Daoy (cell line): ENCODE measurements at regions not wholly inside any gene's neighbourhood (a gene's known extent, or its start where the extent isn't known, plus 50 kb on each side); places are given as distances from the start of the nearest gene placed in this dataset.
"Not testable (repeated sequence)": the region's sequence is repeated elsewhere in the genome, so short reads cannot be mapped to it uniquely, and the experiment has no call there.

ENCODE experiments used
- DNase-seq: peaks from one replicate; pipeline ENCODE4 v3.0.0-alpha.2; 2015; ENCODE audit warnings: low read depth

GRCh38 chr13:90246687-90247345 lies 1100.7 kb upstream of the MIR17HG start:
- DNase-seq, result no peak

GRCh38 chr13:90253806-90254205 lies 1093.7 kb upstream of the MIR17HG start:
- DNase-seq, result no peak

GRCh38 chr13:90254437-90254836 lies 1093.0 kb upstream of the MIR17HG start:
- DNase-seq, result no peak

- no peak for DNase-seq
Observed at GRCh38 chr13:90256746-90257145, 1090.7 kb upstream of the MIR17HG start.

- DNase-seq, result no peak
Observed at GRCh38 chr13:90258129-90258528, 1089.4 kb upstream of the MIR17HG start.

GRCh38 chr13:90261343-90261742 lies 1086.1 kb upstream of the MIR17HG start:
- DNase-seq, result no peak

- DNase-seq, result no peak
Observed at GRCh38 chr13:90270226-90270625, 1077.3 kb upstream of the MIR17HG start.

GRCh38 chr13:90272356-90272755 lies 1075.1 kb upstream of the MIR17HG start:
- DNase-seq, result no peak

- no peak for DNase-seq
Observed at GRCh38 chr13:90276216-90276615, 1071.3 kb upstream of the MIR17HG start.

GRCh38 chr13:90278231-90278630 lies 1069.3 kb upstream of the MIR17HG start:
- not testable (repeated sequence) for DNase-seq

- no peak for DNase-seq
Observed at GRCh38 chr13:90281709-90282108, 1065.8 kb upstream of the MIR17HG start.

- no peak for DNase-seq
Observed at GRCh38 chr13:90287521-90287920, 1060.0 kb upstream of the MIR17HG start.

- no peak for DNase-seq
Observed at GRCh38 chr13:90293793-90294361, 1053.6 kb upstream of the MIR17HG start.

GRCh38 chr13:90299238-90299637 lies 1048.2 kb upstream of the MIR17HG start:
- no peak for DNase-seq

GRCh38 chr13:90300015-90300414 lies 1047.5 kb upstream of the MIR17HG start:
- no peak for DNase-seq

- no peak for DNase-seq
Observed at GRCh38 chr13:90302107-90302506, 1045.4 kb upstream of the MIR17HG start.

GRCh38 chr13:90305796-90306195 lies 1041.7 kb upstream of the MIR17HG start:
- no peak for DNase-seq

GRCh38 chr13:90307136-90307535 lies 1040.4 kb upstream of the MIR17HG start:
- DNase-seq, result no peak

- DNase-seq, result no peak
Observed at GRCh38 chr13:90308249-90308648, 1039.2 kb upstream of the MIR17HG start.

GRCh38 chr13:90311929-90312328 lies 1035.6 kb upstream of the MIR17HG start:
- no peak for DNase-seq

GRCh38 chr13:90315061-90315460 lies 1032.4 kb upstream of the MIR17HG start:
- DNase-seq, result no peak

- DNase-seq, result no peak
Observed at GRCh38 chr13:90320664-90321063, 1026.8 kb upstream of the MIR17HG start.

- DNase-seq, result no peak
Observed at GRCh38 chr13:90321281-90321931, 1026.1 kb upstream of the MIR17HG start.
